H9 (cell line): ENCODE measurements at regions not wholly inside any gene's neighbourhood (a gene's known extent, or its start where the extent isn't known, plus 50 kb on each side); places are given as distances from the start of the nearest gene placed in this dataset.

Source experiments
- DNase-seq: peaks from one replicate; pipeline ENCODE4 v3.0.0-alpha.2; 2017
- H2AFZ ChIP-seq: one replicate; pipeline ENCODE4 v1.6.1; 2013; ENCODE audit warnings: mild to moderate bottlenecking, low read length, control low read depth, moderate library complexity
- H2AK5ac ChIP-seq: 2 replicates; pipeline ENCODE4 v1.6.1; 2013; ENCODE audit warnings: low read length, control low read depth, mixed read lengths; ENCODE audit not compliant: insufficient read length
- H2BK120ac ChIP-seq: one replicate; pipeline ENCODE4 v1.6.1; 2013; ENCODE audit warnings: low read depth, mild to moderate bottlenecking, low read length, control low read depth, inconsistent platforms; ENCODE audit not compliant: poor library complexity, severe bottlenecking
- H2BK12ac ChIP-seq: 2 replicates; pipeline ENCODE4 v1.6.1; 2013; ENCODE audit warnings: low read length, control low read depth, mixed read lengths, low read depth; ENCODE audit not compliant: insufficient read length
- H2BK15ac ChIP-seq: 2 replicates; pipeline ENCODE4 v1.6.1; 2013; ENCODE audit warnings: low read depth, low read length, control low read depth
- H2BK20ac ChIP-seq: one replicate; pipeline ENCODE4 v1.6.1; 2013; ENCODE audit warnings: low read depth, mild to moderate bottlenecking, low read length, control low read depth, inconsistent platforms; ENCODE audit not compliant: poor library complexity, severe bottlenecking
- H2BK5ac ChIP-seq: 2 replicates; pipeline ENCODE4 v1.6.1; 2013; ENCODE audit warnings: low read length, control low read depth, mixed read lengths; ENCODE audit not compliant: insufficient read length
- H3K14ac ChIP-seq: 2 replicates; pipeline ENCODE4 v1.6.1; 2013; ENCODE audit warnings: low read length, control low read depth; ENCODE audit not compliant: insufficient read depth
- H3K18ac ChIP-seq: 2 replicates; pipeline ENCODE4 v1.6.1; 2013; ENCODE audit warnings: low read depth, mild to moderate bottlenecking, mixed read lengths, low read length, control low read depth; ENCODE audit not compliant: insufficient read length
- H3K23ac ChIP-seq: 2 replicates; pipeline ENCODE4 v1.6.1; 2013; ENCODE audit warnings: low read length, control low read depth, mixed read lengths, low read depth; ENCODE audit not compliant: insufficient read length
- H3K23me2 ChIP-seq: 2 replicates; pipeline ENCODE4 v1.6.1; 2013; ENCODE audit warnings: low read depth, mild to moderate bottlenecking, mixed read lengths, low read length, control low read depth; ENCODE audit not compliant: insufficient read length, poor library complexity, severe bottlenecking
- H3K27ac ChIP-seq: 2 replicates; pipeline ENCODE4 v1.5.1; 2013; ENCODE audit warnings: low read length, control low read depth, mixed read lengths, low read depth; ENCODE audit not compliant: insufficient read length
- H3K27me3 ChIP-seq: 2 replicates; pipeline ENCODE4 v1.6.1; 2013; ENCODE audit warnings: low read length, control low read depth, inconsistent platforms; ENCODE audit not compliant: insufficient read depth
- H3K4ac ChIP-seq: 2 replicates; pipeline ENCODE4 v1.6.1; 2013; ENCODE audit warnings: low read depth, mild to moderate bottlenecking, control low read depth, inconsistent platforms, low read length, moderate library complexity
- H3K4me1 ChIP-seq: 2 replicates; pipeline ENCODE4 v1.6.1; 2013; ENCODE audit warnings: low read length, control low read depth, inconsistent platforms; ENCODE audit not compliant: insufficient read depth
- H3K4me2 ChIP-seq: 2 replicates; pipeline ENCODE4 v1.6.1; 2013; ENCODE audit warnings: low read length, control low read depth, mixed read lengths; ENCODE audit not compliant: insufficient read length, insufficient read depth
- H3K56ac ChIP-seq: 2 replicates; pipeline ENCODE4 v1.6.1; 2013; ENCODE audit warnings: low read depth, mild to moderate bottlenecking, mixed read lengths, low read length, control low read depth; ENCODE audit not compliant: insufficient read length
- H3K79me1 ChIP-seq: 2 replicates; pipeline ENCODE4 v1.6.1; 2013; ENCODE audit warnings: low read depth, mild to moderate bottlenecking, moderate library complexity, low read length, control low read depth, inconsistent platforms; ENCODE audit not compliant: insufficient read depth, poor library complexity, severe bottlenecking
- H3K79me2 ChIP-seq: 2 replicates; pipeline ENCODE4 v1.6.1; 2013; ENCODE audit warnings: low read length, control low read depth, inconsistent platforms; ENCODE audit not compliant: insufficient read depth
- H3K9ac ChIP-seq: 2 replicates; pipeline ENCODE4 v1.6.1; 2013; ENCODE audit warnings: low read length, control low read depth, mixed read lengths; ENCODE audit not compliant: insufficient read length; ENCODE audit errors: extremely low read depth
- H3K9me3 ChIP-seq: one replicate; pipeline ENCODE4 v1.6.1; 2013; ENCODE audit warnings: low read depth, low read length, inconsistent platforms; ENCODE audit not compliant: control insufficient read depth
- H3T11ph ChIP-seq: one replicate; pipeline ENCODE4 v1.6.1; 2013; ENCODE audit warnings: mild to moderate bottlenecking, low read length, control low read depth, inconsistent platforms
- H4K20me1 ChIP-seq: one replicate; pipeline ENCODE4 v1.6.1; 2013; ENCODE audit not compliant: control insufficient read depth, insufficient read length, insufficient read depth
- H4K5ac ChIP-seq: 2 replicates; pipeline ENCODE4 v1.6.1; 2013; ENCODE audit warnings: low read depth, mild to moderate bottlenecking, mixed read lengths, low read length, control low read depth; ENCODE audit not compliant: insufficient read length
- H4K8ac ChIP-seq: replicated peaks from 2 replicates; pipeline ENCODE4 v1.6.1; 2013; ENCODE audit warnings: low read length, control low read depth, mixed read lengths, low read depth; ENCODE audit not compliant: insufficient read length
- H4K91ac ChIP-seq: 2 replicates; pipeline ENCODE4 v1.6.1; 2013; ENCODE audit warnings: low read depth, mild to moderate bottlenecking, moderate library complexity, mixed read lengths, low read length, control low read depth; ENCODE audit not compliant: insufficient read length
- H3K27ac Mint-ChIP-seq, 3 experiments: 2 replicates in 2 of 3; 3 replicates in 1 of 3; pipeline ENCODE4 v1.8.0; 2020 to 2021; ENCODE audit warnings: mixed read lengths in 3 of 3, mild to moderate bottlenecking in 1 of 3, moderate library complexity in 1 of 3
- H3K27me3 Mint-ChIP-seq: 2 replicates; pipeline ENCODE4 v1.8.0; 2021; ENCODE audit warnings: low read depth, mild to moderate bottlenecking, moderate library complexity, mixed read lengths
- H3K36me3 Mint-ChIP-seq, 3 experiments: 2 replicates in 2 of 3; 3 replicates in 1 of 3; pipeline ENCODE4 v1.8.0; 2020 to 2021; ENCODE audit warnings: low read depth in 3 of 3, mixed read lengths in 3 of 3; ENCODE audit not compliant: insufficient read depth in 1 of 3
- H3K4me1 Mint-ChIP-seq, 2 experiments: 2 replicates each; pipeline ENCODE4 v1.8.0; 2020; ENCODE audit warnings: mixed read lengths in 2 of 2
- H3K4me3 Mint-ChIP-seq, 2 experiments: 2 replicates in 1 of 2; 3 replicates in 1 of 2; pipeline ENCODE4 v1.8.0; 2020 to 2021; ENCODE audit warnings: mild to moderate bottlenecking in 2 of 2, mixed read lengths in 2 of 2, moderate library complexity in 1 of 2
- H3K9me3 Mint-ChIP-seq, 2 experiments: 2 replicates in 1 of 2; 3 replicates in 1 of 2; pipeline ENCODE4 v1.8.0; 2020; ENCODE audit warnings: mild to moderate bottlenecking in 2 of 2, mixed read lengths in 2 of 2, moderate library complexity in 1 of 2
- CTCF ChIP-seq: fragments of 200-600 bp; sonication (generic); conservative IDR thresholded peaks from 3 replicates; pipeline ENCODE4 v1.8.0; 2021; ENCODE audit warnings: antibody characterized with exemption, mild to moderate bottlenecking
- WGBS: extraction: QIAGEN DNeasy Blood & Tissue Kit; methylation state at CpG from one replicate; pipeline ENCODE4 v1.1.7; 2013; ENCODE audit warnings: missing lambda C conversion rate, low lambda C conversion rate, mixed read lengths; ENCODE audit not compliant: insufficient read length; ENCODE audit errors: extremely low coverage; 5-methylcytosine and 5-hydroxymethylcytosine counted together

- H4K91ac ChIP-seq: no peak overlapping the region
- H3K23ac ChIP-seq: no peak overlapping the region
- H3T11ph ChIP-seq: no peak overlapping the region
- no peak overlapping the region for H2BK15ac ChIP-seq
- no peaks in the 10 kb centered on the region for H3K4me1 Mint-ChIP-seq
- no peak overlapping the region for H4K8ac ChIP-seq
- H4K5ac ChIP-seq: no peak overlapping the region
- no peak overlapping the region for H3K27ac Mint-ChIP-seq
- H2AK5ac ChIP-seq: no peak overlapping the region
- no peak overlapping the region for H2BK12ac ChIP-seq
- no peaks in the 10 kb centered on the region for H3K79me1 ChIP-seq
- no peak overlapping the region for H3K27ac ChIP-seq
- no peak for DNase-seq
- no peak overlapping the region for H3K4ac ChIP-seq
- H4K20me1 ChIP-seq: no peaks in the 10 kb centered on the region
- H2BK120ac ChIP-seq: no peak overlapping the region
- no peak overlapping the region for H3K14ac ChIP-seq
- no CpG with 5 or more reads among the region's 2 CpGs for WGBS
- H2BK5ac ChIP-seq: no peak overlapping the region
- H3K4me2 ChIP-seq: no peak overlapping the region
- 0 out of 7 replicates have a peak, but pooled peaks cover 0 to 4% (median 0%) of the 10 kb centered on the region in 3 experiments for H3K36me3 Mint-ChIP-seq
- H3K4me3 Mint-ChIP-seq: no peak overlapping the region
- H3K23me2 ChIP-seq: no peaks in the 10 kb centered on the region
- no peak for TF ChIP-seq CTCF
- no peaks in the 10 kb centered on the region for H3K79me2 ChIP-seq
- no peak overlapping the region for H2BK20ac ChIP-seq
- no peaks in the 10 kb centered on the region for H3K9me3 ChIP-seq
- no peak overlapping the region for H3K56ac ChIP-seq
- H3K27me3 Mint-ChIP-seq: no peaks in the 10 kb centered on the region
- no peak overlapping the region for H3K9ac ChIP-seq
- H3K9me3 Mint-ChIP-seq: peaks cover 0 to 4% of the 10 kb centered on the region in 2 experiments; a peak in 1 of 5 replicates
- H3K18ac ChIP-seq: no peak overlapping the region
- no peak overlapping the region for H2AFZ ChIP-seq
- no peaks in the 10 kb centered on the region for H3K27me3 ChIP-seq
- no peaks in the 10 kb centered on the region for H3K4me1 ChIP-seq
Measured at GRCh38 chr2:82478641-82479040, 1980.4 kb downstream of the SUCLG1 start.
